IMR-90 (cell line): ENCODE measurements at regions not wholly inside any gene's neighbourhood (a gene's known extent, or its start where the extent isn't known, plus 50 kb on each side); places are given as distances from the start of the nearest gene placed in this dataset.

ENCODE experiments used
- ATAC-seq: fragments of 200-7000 bp; cut with Tn5 transposase; 2 replicates; pipeline ENCODE4 v1.9.1; 2020; ENCODE audit warnings: low read depth, mild to moderate bottlenecking, moderate library complexity
- BruUV-seq: library from RNA; stranded (reverse); fragments of 400-500 nt; replicated peaks from 2 replicates; lab custom pipeline; 2021; lab: Mats Ljungman, UMichigan
- CTCF ChIA-PET: fragments of 300-600 bp; formaldehyde crosslinking; extraction: SDS; loops from one replicate; lab custom pipeline; 2021; ENCODE audit warnings: antibody characterized with exemption; lab: Yijun Ruan, JAX
- POLR2A ChIA-PET: fragments of 300-600 bp; sonication (Branson Sonifier 250); formaldehyde crosslinking; loops from one replicate; lab custom pipeline; 2022; ENCODE audit warnings: antibody characterized with exemption; ENCODE audit not compliant: unreplicated experiment; lab: Charles Lee
- DNase-seq: peaks from one replicate; pipeline ENCODE4 v3.0.0; 2013
- H2AFZ ChIP-seq: replicated peaks from 2 replicates; pipeline ENCODE3; 2013; ENCODE audit warnings: low read length, mild to moderate bottlenecking; ENCODE audit not compliant: poor library complexity
- H2AK5ac ChIP-seq: 2 replicates; pipeline ENCODE4 v1.6.1; 2013; ENCODE audit warnings: low read depth, low read length, inconsistent platforms
- H2AK9ac ChIP-seq: replicated peaks from 2 replicates; pipeline ENCODE3; 2013; ENCODE audit warnings: mild to moderate bottlenecking, low read depth, low read length, moderate library complexity; ENCODE audit not compliant: poor library complexity
- H2BK120ac ChIP-seq: 2 replicates; pipeline ENCODE4 v1.6.1; 2013; ENCODE audit warnings: low read depth, low read length, inconsistent platforms
- H2BK15ac ChIP-seq: 3 replicates; pipeline ENCODE4 v1.6.1; 2013; ENCODE audit warnings: low read depth, low read length, inconsistent platforms
- H2BK20ac ChIP-seq: 2 replicates; pipeline ENCODE4 v1.6.1; 2013; ENCODE audit warnings: low read depth, mild to moderate bottlenecking, inconsistent platforms, low read length, moderate library complexity
- H2BK5ac ChIP-seq: 2 replicates; pipeline ENCODE4 v1.6.1; 2013; ENCODE audit warnings: mild to moderate bottlenecking, low read depth, low read length, inconsistent platforms; ENCODE audit not compliant: poor library complexity, severe bottlenecking
- H3K14ac ChIP-seq: replicated peaks from 2 replicates; pipeline ENCODE4 v1.6.1; 2013; ENCODE audit warnings: low read depth, low read length, inconsistent platforms
- H3K18ac ChIP-seq: 2 replicates; pipeline ENCODE4 v1.6.1; 2013; ENCODE audit warnings: low read depth, low read length, control low read depth
- H3K23ac ChIP-seq: 2 replicates; pipeline ENCODE4 v1.6.1; 2013; ENCODE audit warnings: low read depth, low read length, inconsistent platforms
- H3K27ac ChIP-seq: 2 replicates; pipeline ENCODE4 v1.5.1; 2013; ENCODE audit warnings: mild to moderate bottlenecking, control low read depth, low read length; ENCODE audit not compliant: insufficient read depth
- H3K27me3 ChIP-seq: 2 replicates; pipeline ENCODE4 v1.6.1; 2013; ENCODE audit warnings: low read length; ENCODE audit not compliant: control insufficient read depth, insufficient read depth
- H3K36me3 ChIP-seq: 2 replicates; pipeline ENCODE4 v1.6.1; 2013; ENCODE audit warnings: low read length, mixed read lengths; ENCODE audit not compliant: control insufficient read depth, insufficient read depth
- H3K4ac ChIP-seq: 2 replicates; pipeline ENCODE4 v1.6.1; 2013; ENCODE audit warnings: low read depth, low read length, inconsistent platforms
- H3K4me1 ChIP-seq: 2 replicates; pipeline ENCODE4 v1.6.1; 2013; ENCODE audit warnings: low read length, mixed read lengths; ENCODE audit not compliant: control insufficient read depth, insufficient read depth
- H3K4me2 ChIP-seq: 2 replicates; pipeline ENCODE4 v1.6.1; 2013; ENCODE audit warnings: low read depth, mild to moderate bottlenecking, control low read depth, low read length, moderate library complexity
- H3K4me3 ChIP-seq: 2 replicates; pipeline ENCODE4 v1.5.1; 2013; ENCODE audit warnings: low read depth, mild to moderate bottlenecking, control low read depth, low read length, moderate library complexity; ENCODE audit not compliant: insufficient read depth
- H3K56ac ChIP-seq: 2 replicates; pipeline ENCODE4 v1.6.1; 2013; ENCODE audit warnings: low read length, inconsistent platforms; ENCODE audit not compliant: insufficient read depth; ENCODE audit errors: extremely low read depth
- H3K79me1 ChIP-seq, 2 experiments: 2 replicates each; pipeline ENCODE4 v1.6.1; 2013; ENCODE audit warnings: low read length in 2 of 2, inconsistent platforms in 1 of 2, low read depth in 1 of 2
- H3K9ac ChIP-seq: 2 replicates; pipeline ENCODE4 v1.6.1; 2013; ENCODE audit warnings: low read depth, low read length, control low read depth
- H3K9me1 ChIP-seq: 2 replicates; pipeline ENCODE4 v1.6.1; 2013; ENCODE audit warnings: low read length, inconsistent platforms; ENCODE audit not compliant: insufficient read depth
- H3K9me3 ChIP-seq: 2 replicates; pipeline ENCODE4 v1.6.1; 2013; ENCODE audit warnings: low read length; ENCODE audit not compliant: control insufficient read depth, insufficient read depth
- H4K20me1 ChIP-seq: 2 replicates; pipeline ENCODE4 v1.6.1; 2013; ENCODE audit warnings: low read length, inconsistent platforms; ENCODE audit not compliant: insufficient read depth
- H4K5ac ChIP-seq: 2 replicates; pipeline ENCODE4 v1.6.1; 2013; ENCODE audit warnings: mild to moderate bottlenecking, low read depth, low read length, control low read depth
- H4K8ac ChIP-seq, 2 experiments: 2 replicates each; pipeline ENCODE4 v1.6.1; 2013; ENCODE audit warnings: low read depth in 2 of 2, low read length in 2 of 2, control low read depth in 1 of 2, inconsistent platforms in 1 of 2
- H4K91ac ChIP-seq: 2 replicates; pipeline ENCODE4 v1.6.1; 2013; ENCODE audit warnings: low read depth, low read length, inconsistent platforms; ENCODE audit not compliant: insufficient read depth
- BHLHE40 ChIP-seq: fragments of 150-350 bp; IDR thresholded peaks from 2 replicates; pipeline ENCODE4 v1.6.1; 2016; ENCODE audit warnings: mild to moderate bottlenecking, low read depth, low read length
- CEBPB ChIP-seq: IDR thresholded peaks from 2 replicates; pipeline ENCODE4 v1.6.1; 2012; ENCODE audit warnings: low read depth, low read length, improper control_type of control experiment
- CHD1 ChIP-seq: IDR thresholded peaks from 2 replicates; pipeline ENCODE4 v1.6.1; 2012; ENCODE audit warnings: low read depth, low read length, improper control_type of control experiment
- FOS ChIP-seq: fragments of 150-350 bp; IDR thresholded peaks from 2 replicates; pipeline ENCODE4 v1.6.1; 2016; ENCODE audit warnings: low read depth, low read length
- MAFK ChIP-seq: IDR thresholded peaks from 2 replicates; pipeline ENCODE4 v1.6.1; 2012; ENCODE audit warnings: low read depth, low read length, improper control_type of control experiment
- MAZ ChIP-seq: IDR thresholded peaks from 2 replicates; pipeline ENCODE4 v1.6.1; 2012; ENCODE audit warnings: low read depth, mild to moderate bottlenecking, low read length, improper control_type of control experiment, moderate library complexity, borderline replicate concordance
- MXI1 ChIP-seq: IDR thresholded peaks from 2 replicates; pipeline ENCODE4 v1.6.1; 2012; ENCODE audit warnings: low read depth, mild to moderate bottlenecking, low read length, moderate library complexity, borderline replicate concordance
- NFE2L2 ChIP-seq: fragments of 150-350 bp; IDR thresholded peaks from 2 replicates; pipeline ENCODE4 v1.6.1; 2016; ENCODE audit warnings: low read depth, mild to moderate bottlenecking, low read length
- POLR2A ChIP-seq: IDR thresholded peaks from 2 replicates; pipeline ENCODE4 v1.6.1; 2012; ENCODE audit warnings: mild to moderate bottlenecking, low read depth, low read length
- RAD21 ChIP-seq: IDR thresholded peaks from 2 replicates; pipeline ENCODE4 v1.6.1; 2012; ENCODE audit warnings: low read length, improper control_type of control experiment
- RCOR1 ChIP-seq: IDR thresholded peaks from 2 replicates; pipeline ENCODE4 v1.6.1; 2012; ENCODE audit warnings: mild to moderate bottlenecking, low read length, improper control_type of control experiment; ENCODE audit not compliant: insufficient replicate concordance
- RFX5 ChIP-seq: IDR thresholded peaks from 2 replicates; pipeline ENCODE4 v1.8.0; 2012; ENCODE audit warnings: low read depth, mild to moderate bottlenecking, low read length, moderate library complexity
- SMC3 ChIP-seq: fragments of 150-350 bp; IDR thresholded peaks from 2 replicates; pipeline ENCODE4 v1.6.1; 2016; ENCODE audit warnings: low read depth, mild to moderate bottlenecking, antibody characterized with exemption, low read length, moderate library complexity
- WGBS, 2 experiments: methylation state at CpG; one replicate each; pipeline versions ENCODE4 v1.1.5 to v1.1.7; 2013; ENCODE audit warnings: missing lambda C conversion rate in 2 of 2; ENCODE audit not compliant: insufficient read length in 1 of 2; ENCODE audit errors: extremely low coverage in 2 of 2; 5-methylcytosine and 5-hydroxymethylcytosine counted together
- dilution Hi-C: fragments of 300-500 bp; cut with HindIII; formaldehyde crosslinking; loops from one replicate; pipeline ENCODE4 v1.14.3; 2018; ENCODE audit warnings: low sequenced_read_pairs; ENCODE audit not compliant: unreplicated experiment
- in situ Hi-C: fragments of 300-500 bp; cut with MboI; formaldehyde crosslinking; loops from 3 replicates; pipeline ENCODE4 v1.14.3; 2019; ENCODE audit warnings: low sequenced_read_pairs, inconsistent platforms, mixed read lengths
- intact Hi-C: fragments of 100-400 bp; cut with micrococcal nuclease; formaldehyde crosslinking; loops from 2 replicates; pipeline ENCODE4 v1.10.0; 2022
- TF ChIP-seq, protein P1 (sequence below): fragments of 150-350 bp; IDR thresholded peaks from 2 replicates; pipeline ENCODE4 v1.6.1; 2016; ENCODE audit warnings: low read depth, mild to moderate bottlenecking, low read length, moderate library complexity, borderline replicate concordance
- TF ChIP-seq, protein P2 (sequence below): conservative IDR thresholded peaks from 2 replicates; pipeline ENCODE4 v1.5.1; 2012; ENCODE audit warnings: mild to moderate bottlenecking, low read depth, low read length, improper control_type of control experiment
- TF ChIP-seq, protein P3 (sequence below): fragments of 150-350 bp; IDR thresholded peaks from 2 replicates; pipeline ENCODE4 v1.6.1; 2017; ENCODE audit warnings: mild to moderate bottlenecking, antibody characterized with exemption, low read length, low read depth

DNA sequence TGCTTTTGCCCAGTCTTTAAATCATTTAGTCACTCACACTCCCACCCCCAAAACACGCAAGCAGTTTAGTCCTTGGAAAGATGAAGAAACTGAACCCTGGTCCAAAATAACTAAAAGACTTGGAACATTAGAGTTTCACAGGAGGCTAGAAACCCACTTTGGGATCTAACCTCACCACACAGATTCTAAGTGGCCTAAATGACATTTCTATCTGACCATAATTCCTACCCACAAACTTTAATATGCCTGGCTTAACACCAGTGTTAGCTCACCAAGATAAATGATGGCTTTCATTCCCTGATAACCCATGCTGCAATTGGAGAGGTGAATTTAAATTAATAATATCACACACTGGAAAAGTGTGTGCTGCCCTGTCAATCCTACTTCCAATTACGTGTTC, 295.3 kb upstream of the UBE2E2 start:
- H3K4me1 ChIP-seq = no peaks in the 10 kb centered on the region
- H2AK5ac ChIP-seq = no peak overlapping the region
- H2BK20ac ChIP-seq = no peak overlapping the region
- H3K18ac ChIP-seq = no peak overlapping the region
- no CpG with 5 or more reads among the region's 2 CpGs for WGBS, 2 experiments
- no peak overlapping the region for H2BK5ac ChIP-seq
- no peak overlapping the region for H3K9ac ChIP-seq
- H4K8ac ChIP-seq = no peak overlapping the region
- H3K27me3 ChIP-seq = no peaks in the 10 kb centered on the region
- ChIA-PET CTCF (no interaction called here), POLR2A (no interaction called here)
- H4K91ac ChIP-seq = no peak overlapping the region
- H3K27ac ChIP-seq = no peak overlapping the region
- H3K36me3 ChIP-seq = no peaks in the 10 kb centered on the region
- no peak for DNase-seq
- no peak overlapping the region for H3K4me3 ChIP-seq
- H3K4ac ChIP-seq = no peak overlapping the region
- in situ Hi-C loops = no loop called here
- intact Hi-C loops = no loop called here
- H3K23ac ChIP-seq = no peak overlapping the region
- no peak overlapping the region for H3K56ac ChIP-seq
- ATAC-seq = no peak
- dilution Hi-C loops = no loop called here
- BruUV-seq = no TSS peak
- no peak overlapping the region for H2AFZ ChIP-seq
- TF ChIP-seq CEBPB = no peak
- no peak for TF ChIP-seq MAFK
- no peak for TF ChIP-seq RAD21
- TF ChIP-seq BHLHE40 = no peak
- TF ChIP-seq RFX5 = no peak
- TF ChIP-seq, protein P1, sequence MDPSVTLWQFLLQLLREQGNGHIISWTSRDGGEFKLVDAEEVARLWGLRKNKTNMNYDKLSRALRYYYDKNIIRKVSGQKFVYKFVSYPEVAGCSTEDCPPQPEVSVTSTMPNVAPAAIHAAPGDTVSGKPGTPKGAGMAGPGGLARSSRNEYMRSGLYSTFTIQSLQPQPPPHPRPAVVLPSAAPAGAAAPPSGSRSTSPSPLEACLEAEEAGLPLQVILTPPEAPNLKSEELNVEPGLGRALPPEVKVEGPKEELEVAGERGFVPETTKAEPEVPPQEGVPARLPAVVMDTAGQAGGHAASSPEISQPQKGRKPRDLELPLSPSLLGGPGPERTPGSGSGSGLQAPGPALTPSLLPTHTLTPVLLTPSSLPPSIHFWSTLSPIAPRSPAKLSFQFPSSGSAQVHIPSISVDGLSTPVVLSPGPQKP = no peak
- TF ChIP-seq, protein P2, sequence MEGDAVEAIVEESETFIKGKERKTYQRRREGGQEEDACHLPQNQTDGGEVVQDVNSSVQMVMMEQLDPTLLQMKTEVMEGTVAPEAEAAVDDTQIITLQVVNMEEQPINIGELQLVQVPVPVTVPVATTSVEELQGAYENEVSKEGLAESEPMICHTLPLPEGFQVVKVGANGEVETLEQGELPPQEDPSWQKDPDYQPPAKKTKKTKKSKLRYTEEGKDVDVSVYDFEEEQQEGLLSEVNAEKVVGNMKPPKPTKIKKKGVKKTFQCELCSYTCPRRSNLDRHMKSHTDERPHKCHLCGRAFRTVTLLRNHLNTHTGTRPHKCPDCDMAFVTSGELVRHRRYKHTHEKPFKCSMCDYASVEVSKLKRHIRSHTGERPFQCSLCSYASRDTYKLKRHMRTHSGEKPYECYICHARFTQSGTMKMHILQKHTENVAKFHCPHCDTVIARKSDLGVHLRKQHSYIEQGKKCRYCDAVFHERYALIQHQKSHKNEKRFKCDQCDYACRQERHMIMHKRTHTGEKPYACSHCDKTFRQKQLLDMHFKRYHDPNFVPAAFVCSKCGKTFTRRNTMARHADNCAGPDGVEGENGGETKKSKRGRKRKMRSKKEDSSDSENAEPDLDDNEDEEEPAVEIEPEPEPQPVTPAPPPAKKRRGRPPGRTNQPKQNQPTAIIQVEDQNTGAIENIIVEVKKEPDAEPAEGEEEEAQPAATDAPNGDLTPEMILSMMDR = no peak
- TF ChIP-seq NFE2L2 = no peak
- no peak for TF ChIP-seq MAZ
- no peak for TF ChIP-seq CHD1
- no peak for TF ChIP-seq FOS
- TF ChIP-seq SMC3 = no peak
- TF ChIP-seq, protein P3, sequence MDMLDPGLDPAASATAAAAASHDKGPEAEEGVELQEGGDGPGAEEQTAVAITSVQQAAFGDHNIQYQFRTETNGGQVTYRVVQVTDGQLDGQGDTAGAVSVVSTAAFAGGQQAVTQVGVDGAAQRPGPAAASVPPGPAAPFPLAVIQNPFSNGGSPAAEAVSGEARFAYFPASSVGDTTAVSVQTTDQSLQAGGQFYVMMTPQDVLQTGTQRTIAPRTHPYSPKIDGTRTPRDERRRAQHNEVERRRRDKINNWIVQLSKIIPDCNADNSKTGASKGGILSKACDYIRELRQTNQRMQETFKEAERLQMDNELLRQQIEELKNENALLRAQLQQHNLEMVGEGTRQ = no peak
- TF ChIP-seq MXI1 = no peak
- TF ChIP-seq POLR2A = no peak
- no peak for TF ChIP-seq RCOR1
- no peaks in the 10 kb centered on the region for H3K79me1 ChIP-seq
- no peak overlapping the region for H2AK9ac ChIP-seq
- H2BK120ac ChIP-seq = no peak overlapping the region
- H4K5ac ChIP-seq = no peak overlapping the region
- H3K14ac ChIP-seq = no peak overlapping the region
- no peaks in the 10 kb centered on the region for H3K9me3 ChIP-seq
- no peak overlapping the region for H3K4me2 ChIP-seq
- no peak overlapping the region for H2BK15ac ChIP-seq
- no peaks in the 10 kb centered on the region for H4K20me1 ChIP-seq
- no peaks in the 10 kb centered on the region for H3K9me1 ChIP-seq
